ENCODE measurements at regions not wholly inside any gene's neighbourhood (a gene's known extent, or its start where the extent isn't known, plus 50 kb on each side); places are given as distances from the start of the nearest gene placed in this dataset.

GRCh38 chr1:239997515-239998311, 94.0 kb upstream of the FMN2 start:
- no peaks in the 10 kb centered on the region for H3K36me3 ChIP-seq (ENCODE audit: insufficient read depth in 1 of 2, low read depth in 1 of 2)
- H3K9me3 ChIP-seq, result no peaks in the 10 kb centered on the region
- no peak overlapping the region for H3K27ac ChIP-seq
- peaks cover 0 to 29% (median 13%) of the 10 kb centered on the region in 3 donors for H3K27me3 ChIP-seq (ENCODE audit: insufficient read depth in 3 of 3, low read length in 2 of 3)
- H3K4me3 ChIP-seq, result peak overlapping the region; percentile 22
- WGBS, 3 donors, result 2 to 5% (median 2%) methylated on average over 46 to 104 of the region's 104 CpGs
- ATAC-seq (no peak), DNase-seq (no peak)
- intact Hi-C loops (cut with DNase I), result no loop called here
- no peak for TF ChIP-seq CTCF (IDR thresholded peaks at IDR 0.05)
- H3K4me1 ChIP-seq, result no peaks in the 10 kb centered on the region

GRCh38 chr1:239998312-239998649, 93.4 kb upstream of the FMN2 start:
- no peaks in the 10 kb centered on the region for H3K4me1 ChIP-seq
- no peak overlapping the region for H3K27ac ChIP-seq
- no peak for DNase-seq
- 36 to 39% (median 37%) methylated on average over 3 of the region's 3 CpGs for WGBS, 3 donors
- peaks cover 0 to 29% (median 13%) of the 10 kb centered on the region in 3 donors for H3K27me3 ChIP-seq (ENCODE audit: insufficient read depth in 3 of 3, low read length in 2 of 3)
- intact Hi-C loops (cut with DNase I), result no loop called here
- no peak for TF ChIP-seq CTCF (IDR thresholded peaks at IDR 0.05)
- no peaks in the 10 kb centered on the region for H3K36me3 ChIP-seq (ENCODE audit: insufficient read depth in 1 of 2, low read depth in 1 of 2)
- peak overlapping the region; percentile 22 for H3K4me3 ChIP-seq
- ATAC-seq, result no peak
- no peaks in the 10 kb centered on the region for H3K9me3 ChIP-seq

- TF ChIP-seq CTCF (IDR thresholded peaks at IDR 0.05), result no peak
- H3K36me3 ChIP-seq (ENCODE audit: insufficient read depth in 1 of 2, low read depth in 1 of 2), result no peaks in the 10 kb centered on the region
- no peaks in the 10 kb centered on the region for H3K9me3 ChIP-seq
- intact Hi-C loops (cut with DNase I), result no loop called here
- ATAC-seq, result no peak
- no peak overlapping the region for H3K27ac ChIP-seq
- H3K4me3 ChIP-seq, result no peak overlapping the region
- no peaks in the 10 kb centered on the region for H3K4me1 ChIP-seq
- peaks cover 0 to 29% (median 13%) of the 10 kb centered on the region in 3 donors for H3K27me3 ChIP-seq (ENCODE audit: insufficient read depth in 3 of 3, low read length in 2 of 3)
- no peak for DNase-seq
- 90 to 96% (median 96%) methylated on average over 2 of the region's 2 CpGs for WGBS, 3 donors
Observed at GRCh38 chr1:239999170-239999569, 92.5 kb upstream of the FMN2 start.

- 77 to 83% (median 79%) methylated on average over 4 of the region's 4 CpGs for WGBS, 3 donors
- intact Hi-C loops (cut with DNase I), result no loop called here
- DNase-seq, result no peak
- Histone ChIP-seq H3K4me3 (no peak overlapping the region), H3K4me1 (no peaks in the 10 kb centered on the region), H3K27me3 (ENCODE audit: insufficient read depth in 3 of 3, low read length in 2 of 3) (peaks cover 0 to 29% (median 11%) of the 10 kb centered on the region in 3 donors), H3K27ac (no peak overlapping the region), H3K9me3 (no peaks in the 10 kb centered on the region), H3K36me3 (ENCODE audit: insufficient read depth in 1 of 2, low read depth in 1 of 2) (no peaks in the 10 kb centered on the region)
- no peak for ATAC-seq
- no peak for TF ChIP-seq CTCF (IDR thresholded peaks at IDR 0.05)
Observed at GRCh38 chr1:240000634-240001033, 91.0 kb upstream of the FMN2 start.
